Tibial nerve (tissue), 4 donors: ENCODE measurements at regions not wholly inside any gene's neighbourhood (a gene's known extent, or its start where the extent isn't known, plus 50 kb on each side); places are given as distances from the start of the nearest gene placed in this dataset.
"Not testable (repeated sequence)": the region's sequence is repeated elsewhere in the genome, so short reads cannot be mapped to it uniquely, and the experiment has no call there.

ENCODE experiments used
- CTCF ChIP-seq, 5 experiments: fragments of 200-600 bp in 3 of 5; fragments of 450-650 bp in 2 of 5; sonication (generic) in 3 of 5; IDR thresholded peaks; one replicate each; pipeline ENCODE4 v1.5.1; 2016 to 2019; ENCODE audit warnings: antibody characterized with exemption in 5 of 5, mild to moderate bottlenecking in 3 of 5, moderate library complexity in 2 of 5
- EP300 ChIP-seq, 2 donors: sonication (generic); formaldehyde crosslinking; IDR thresholded peaks; one replicate each; pipeline ENCODE4 v1.6.1; 2017; ENCODE audit warnings: antibody characterized with exemption in 2 of 2, mild to moderate bottlenecking in 1 of 2
- POLR2A ChIP-seq, 2 donors: fragments of 450-650 bp; IDR thresholded peaks; one replicate each; pipeline ENCODE4 v1.6.1; 2017; ENCODE audit warnings: antibody characterized with exemption in 2 of 2, mild to moderate bottlenecking in 2 of 2, moderate library complexity in 2 of 2

- not testable (repeated sequence) for TF ChIP-seq POLR2A, CTCF, EP300 (IDR thresholded peaks at IDR 0.05)
Measured at GRCh38 chr11:29445191-29445590, 571.6 kb downstream of the KCNA4 start.
